ENCODE measurements at regions not wholly inside any gene's neighbourhood (a gene's known extent, or its start where the extent isn't known, plus 50 kb on each side); places are given as distances from the start of the nearest gene placed in this dataset.
"Not testable (repeated sequence)": the region's sequence is repeated elsewhere in the genome, so short reads cannot be mapped to it uniquely, and the experiment has no call there.

- H3K23me2 ChIP-seq (ENCODE audit: insufficient read length, low read depth, low read length, poor library complexity, severe bottlenecking) = no peaks in the 10 kb centered on the region
- no peak overlapping the region for H3K18ac ChIP-seq (ENCODE audit: insufficient read length, low read depth, low read length)
These were observed 225.9 kb upstream of the GRIK2 start for GRCh38 chr6:101167638-101168037.

GRCh38 chr6:101171049-101171448 is 222.5 kb upstream of the GRIK2 start:
- not testable (repeated sequence) for H3K4ac ChIP-seq (ENCODE audit: low read depth, low read length); H4K5ac ChIP-seq (ENCODE audit: insufficient read length, low read depth, low read length); H4K8ac ChIP-seq (replicated peaks; ENCODE audit: insufficient read length, low read depth, low read length); H3K27ac Mint-ChIP-seq; H3K14ac ChIP-seq (ENCODE audit: insufficient read depth, low read length); H3K27ac ChIP-seq (ENCODE audit: insufficient read length, low read depth, low read length); H3K79me1 ChIP-seq (ENCODE audit: insufficient read depth, low read depth, low read length, poor library complexity, severe bottlenecking); DNase-seq; H3T11ph ChIP-seq (ENCODE audit: low read length); H3K4me1 Mint-ChIP-seq; H2BK15ac ChIP-seq (ENCODE audit: low read depth, low read length); H3K4me2 ChIP-seq (ENCODE audit: insufficient read depth, insufficient read length, low read length); H2AFZ ChIP-seq (ENCODE audit: low read length); H3K56ac ChIP-seq (ENCODE audit: insufficient read length, low read depth, low read length); H2BK20ac ChIP-seq (ENCODE audit: low read depth, low read length, poor library complexity, severe bottlenecking); H2BK120ac ChIP-seq (ENCODE audit: low read depth, low read length, poor library complexity, severe bottlenecking); H2BK5ac ChIP-seq (ENCODE audit: insufficient read length, low read length); H3K27me3 ChIP-seq (ENCODE audit: insufficient read depth, low read length); H3K79me2 ChIP-seq (ENCODE audit: insufficient read depth, low read length); H3K23ac ChIP-seq (ENCODE audit: insufficient read length, low read depth, low read length); H3K4me1 ChIP-seq (ENCODE audit: insufficient read depth, low read length); H3K27me3 Mint-ChIP-seq (ENCODE audit: low read depth); H4K20me1 ChIP-seq (ENCODE audit: control insufficient read depth, insufficient read depth, insufficient read length); H2BK12ac ChIP-seq (ENCODE audit: insufficient read length, low read depth, low read length); H3K4me3 Mint-ChIP-seq; H2AK5ac ChIP-seq (ENCODE audit: insufficient read length, low read length); H3K18ac ChIP-seq (ENCODE audit: insufficient read length, low read depth, low read length); H3K9me3 ChIP-seq (ENCODE audit: control insufficient read depth, low read depth, low read length); H3K9ac ChIP-seq (ENCODE audit: extremely low read depth, insufficient read length, low read length); H4K91ac ChIP-seq (ENCODE audit: insufficient read length, low read depth, low read length); H3K23me2 ChIP-seq (ENCODE audit: insufficient read length, low read depth, low read length, poor library complexity, severe bottlenecking)
- peaks cover 8 to 22% (median 10%) of the 10 kb centered on the region in 3 experiments for H3K36me3 Mint-ChIP-seq (ENCODE audit: insufficient read depth in 1 of 3, low read depth in 3 of 3)
- peaks cover 15 to 20% of the 10 kb centered on the region in 2 experiments for H3K9me3 Mint-ChIP-seq
- no CpG with 5 or more reads among the region's 4 CpGs for WGBS (ENCODE audit: extremely low coverage, insufficient read length, low lambda C conversion rate)

More at GRCh38 chr6:101167638-101168037, 225.9 kb upstream of the GRIK2 start:
- H3K4me1 ChIP-seq (ENCODE audit: insufficient read depth, low read length) = no peaks in the 10 kb centered on the region
- H3K4ac ChIP-seq (ENCODE audit: low read depth, low read length) = no peak overlapping the region
- H2BK120ac ChIP-seq (ENCODE audit: low read depth, low read length, poor library complexity, severe bottlenecking) = no peak overlapping the region
- H3K14ac ChIP-seq (ENCODE audit: insufficient read depth, low read length) = no peak overlapping the region
- no peak overlapping the region for H2BK15ac ChIP-seq (ENCODE audit: low read depth, low read length)
- no peak overlapping the region for H4K91ac ChIP-seq (ENCODE audit: insufficient read length, low read depth, low read length)
- no peak overlapping the region for H2BK12ac ChIP-seq (ENCODE audit: insufficient read length, low read depth, low read length)
- H3K27me3 Mint-ChIP-seq (ENCODE audit: low read depth) = peaks cover 2% of the 10 kb centered on the region; the same call in 1 of the 2 replicates
- H3K4me3 Mint-ChIP-seq = no peak overlapping the region
- H3K9me3 ChIP-seq (ENCODE audit: control insufficient read depth, low read depth, low read length) = no peaks in the 10 kb centered on the region
- H3K27ac ChIP-seq (ENCODE audit: insufficient read length, low read depth, low read length) = no peak overlapping the region
- H3K9me3 Mint-ChIP-seq = peaks cover 15 to 20% of the 10 kb centered on the region in 2 experiments
- H2BK20ac ChIP-seq (ENCODE audit: low read depth, low read length, poor library complexity, severe bottlenecking) = no peak overlapping the region
- H3K27ac Mint-ChIP-seq = peak overlapping the region in 1 of 3 experiments; percentile 62; a peak in 1 of 7 replicates
- no peak overlapping the region for H3K9ac ChIP-seq (ENCODE audit: extremely low read depth, insufficient read length, low read length)
- no CpG with 5 or more reads among the region's 14 CpGs for WGBS (ENCODE audit: extremely low coverage, insufficient read length, low lambda C conversion rate)
- H3K79me2 ChIP-seq (ENCODE audit: insufficient read depth, low read length) = no peaks in the 10 kb centered on the region
- H2AK5ac ChIP-seq (ENCODE audit: insufficient read length, low read length) = no peak overlapping the region
- no peak overlapping the region for H4K8ac ChIP-seq (replicated peaks; ENCODE audit: insufficient read length, low read depth, low read length)
- H2AFZ ChIP-seq (ENCODE audit: low read length) = no peak overlapping the region
- H3T11ph ChIP-seq (ENCODE audit: low read length) = no peak overlapping the region
- H2BK5ac ChIP-seq (ENCODE audit: insufficient read length, low read length) = no peak overlapping the region
- peaks cover 8 to 22% (median 10%) of the 10 kb centered on the region in 3 experiments for H3K36me3 Mint-ChIP-seq (ENCODE audit: insufficient read depth in 1 of 3, low read depth in 3 of 3)
- H4K5ac ChIP-seq (ENCODE audit: insufficient read length, low read depth, low read length) = no peak overlapping the region
- no peaks in the 10 kb centered on the region for H3K79me1 ChIP-seq (ENCODE audit: insufficient read depth, low read depth, low read length, poor library complexity, severe bottlenecking)
- no peaks in the 10 kb centered on the region for H3K27me3 ChIP-seq (ENCODE audit: insufficient read depth, low read length)
- H3K4me2 ChIP-seq (ENCODE audit: insufficient read depth, insufficient read length, low read length) = no peak overlapping the region
- H3K23ac ChIP-seq (ENCODE audit: insufficient read length, low read depth, low read length) = no peak overlapping the region
- no peaks in the 10 kb centered on the region for H4K20me1 ChIP-seq (ENCODE audit: control insufficient read depth, insufficient read depth, insufficient read length)
- no peak overlapping the region for H3K56ac ChIP-seq (ENCODE audit: insufficient read length, low read depth, low read length)
- no peak for DNase-seq
- no peak for TF ChIP-seq CTCF (conservative IDR thresholded peaks at IDR 0.05)
- H3K4me1 Mint-ChIP-seq = peaks cover 0 to 4% of the 10 kb centered on the region in 2 experiments; a peak in 1 of 4 replicates

Data from H9 (cell line).